WTC11 (cell line): ENCODE measurements at regions not wholly inside any gene's neighbourhood (a gene's known extent, or its start where the extent isn't known, plus 50 kb on each side); places are given as distances from the start of the nearest gene placed in this dataset.
A peak's percentile ranks its signal among the peaks of the same experiment; 100 is the strongest.

Experiments
- ATAC-seq: fragments of 200-7000 bp; cut with Tn5 transposase; 2 replicates; pipeline ENCODE4 v1.10.0; 2021; ENCODE audit warnings: mild to moderate bottlenecking, moderate library complexity
- CTCF ChIA-PET: fragments of 300-600 bp; sonication (Branson Sonifier 250); formaldehyde crosslinking; loops from one replicate; lab custom pipeline; 2021; ENCODE audit warnings: antibody characterized with exemption; lab: Charles Lee
- POLR2A ChIA-PET: fragments of 350-600 bp; sonication (Branson Sonifier 250); formaldehyde crosslinking; loops from one replicate; lab custom pipeline; 2021; ENCODE audit warnings: antibody characterized with exemption; lab: Charles Lee
- DNase-seq: peaks from one replicate; pipeline ENCODE4 v3.0.0; 2021; ENCODE audit warnings: low spot score
- H3K27ac Mint-ChIP-seq: 2 replicates; pipeline ENCODE4 v1.8.0; 2021; ENCODE audit warnings: mixed read lengths
- H3K27me3 Mint-ChIP-seq: 2 replicates; pipeline ENCODE4 v1.8.0; 2021; ENCODE audit warnings: low read depth, mild to moderate bottlenecking, moderate library complexity, mixed read lengths
- H3K36me3 Mint-ChIP-seq: 2 replicates; pipeline ENCODE4 v1.8.0; 2021; ENCODE audit warnings: mixed read lengths
- H3K4me1 Mint-ChIP-seq: 2 replicates; pipeline ENCODE4 v1.8.0; 2022; ENCODE audit warnings: mixed read lengths
- H3K4me3 Mint-ChIP-seq: 2 replicates; pipeline ENCODE4 v1.8.0; 2021; ENCODE audit warnings: mild to moderate bottlenecking, moderate library complexity, mixed read lengths
- H3K9me3 Mint-ChIP-seq: 2 replicates; pipeline ENCODE4 v1.8.0; 2021; ENCODE audit warnings: mixed read lengths
- ATF1 ChIP-seq: sonication (generic); formaldehyde crosslinking; IDR thresholded peaks from 2 replicates; pipeline ENCODE4 v1.8.1; 2023; ENCODE audit warnings: mild to moderate bottlenecking, moderate library complexity, missing genetic modification reagents
- CTCF ChIP-seq: fragments of 200-600 bp; IDR thresholded peaks from 2 replicates; pipeline ENCODE4 v1.8.0; 2022; ENCODE audit warnings: antibody characterized with exemption
- ESRRA ChIP-seq: sonication (generic); formaldehyde crosslinking; IDR thresholded peaks from 2 replicates; pipeline ENCODE4 v1.8.1; 2022; ENCODE audit warnings: mild to moderate bottlenecking, missing genetic modification reagents, borderline replicate concordance
- HMGA2 ChIP-seq: fragments of 250-450 bp; sonication (Bioruptor Pico); IDR thresholded peaks from 2 replicates; pipeline ENCODE4 v1.4.0; 2021; ENCODE audit warnings: mild to moderate bottlenecking, moderate library complexity
- HMGXB4 ChIP-seq: sonication (generic); formaldehyde crosslinking; IDR thresholded peaks from 2 replicates; pipeline ENCODE4 v1.8.1; 2023; ENCODE audit warnings: mild to moderate bottlenecking, moderate library complexity, missing genetic modification reagents
- NR2C2 ChIP-seq: sonication (generic); formaldehyde crosslinking; IDR thresholded peaks from 2 replicates; pipeline ENCODE4 v1.8.0; 2022; ENCODE audit warnings: mild to moderate bottlenecking, missing genetic modification reagents
- NR3C1 ChIP-seq: sonication (generic); formaldehyde crosslinking; conservative IDR thresholded peaks from 2 replicates; pipeline ENCODE4 v1.8.1; 2023; ENCODE audit warnings: low read depth, mild to moderate bottlenecking, missing genetic modification reagents
- ZBTB21 ChIP-seq: sonication (generic); formaldehyde crosslinking; IDR thresholded peaks from 2 replicates; pipeline ENCODE4 v1.8.1; 2023; ENCODE audit warnings: mild to moderate bottlenecking, missing genetic modification reagents, borderline replicate concordance
- ZBTB43 ChIP-seq: sonication (generic); formaldehyde crosslinking; IDR thresholded peaks from 2 replicates; pipeline ENCODE4 v1.8.1; 2023; ENCODE audit warnings: mild to moderate bottlenecking, missing genetic modification reagents
- ZNF219 ChIP-seq: sonication (generic); formaldehyde crosslinking; IDR thresholded peaks from 2 replicates; pipeline ENCODE4 v1.8.0; 2023; ENCODE audit warnings: missing genetic modification reagents, mild to moderate bottlenecking, borderline replicate concordance
- ZNF281 ChIP-seq: sonication (generic); formaldehyde crosslinking; IDR thresholded peaks from 2 replicates; pipeline ENCODE4 v1.8.0; 2023; ENCODE audit warnings: mild to moderate bottlenecking, missing genetic modification reagents
- ZNF416 ChIP-seq: fragments of 250-450 bp; sonication (Bioruptor Pico); IDR thresholded peaks from 2 replicates; pipeline ENCODE4 v1.9.0; 2021; ENCODE audit warnings: mild to moderate bottlenecking, inconsistent platforms
- TF ChIP-seq, protein P1 (sequence below): fragments of 250-450 bp; sonication (Bioruptor Pico); IDR thresholded peaks from 2 replicates; pipeline ENCODE4 v1.9.0; 2021; ENCODE audit warnings: mild to moderate bottlenecking
- TF ChIP-seq, protein P2 (sequence below): sonication (generic); formaldehyde crosslinking; conservative IDR thresholded peaks from 2 replicates; pipeline ENCODE4 v1.8.1; 2022; ENCODE audit warnings: mild to moderate bottlenecking, missing genetic modification reagents
- TF ChIP-seq, protein P3 (sequence below): fragments of 250-450 bp; sonication (Bioruptor Pico); IDR thresholded peaks from 2 replicates; pipeline ENCODE4 v2.1.2; 2022; ENCODE audit warnings: mild to moderate bottlenecking, moderate library complexity
- TF ChIP-seq, protein P4 (sequence below): fragments of 250-450 bp; sonication (Bioruptor Pico); IDR thresholded peaks from 2 replicates; pipeline ENCODE4 v1.9.0; 2021; ENCODE audit warnings: mild to moderate bottlenecking

DNA sequence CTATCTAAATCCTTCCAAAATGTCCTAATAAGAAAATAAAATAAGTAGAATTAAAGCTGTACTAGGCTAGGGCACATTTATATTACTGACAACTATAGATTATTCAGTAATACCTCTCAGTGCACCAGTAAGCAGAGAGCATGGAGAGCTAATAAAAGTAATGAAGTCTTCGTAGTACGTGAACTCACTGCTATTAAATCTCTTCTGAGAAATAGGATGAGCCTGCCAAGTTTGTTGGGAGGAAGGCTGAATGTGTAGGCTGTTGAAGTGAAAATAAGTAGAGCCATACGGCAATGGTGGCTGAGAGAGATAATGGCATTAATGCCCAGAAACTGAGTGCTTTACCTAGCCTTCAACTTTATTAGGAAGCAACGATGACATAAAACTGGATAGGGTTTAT, 73.9 kb upstream of the NR5A2 start (continued):
- TF ChIP-seq ZBTB43 (CRISPR knock-in tag) (no peak), NR2C2 (CRISPR knock-in tag) (no peak), ZNF416 (CRISPR knock-in tag) (no peak)
- TF ChIP-seq, protein P1, sequence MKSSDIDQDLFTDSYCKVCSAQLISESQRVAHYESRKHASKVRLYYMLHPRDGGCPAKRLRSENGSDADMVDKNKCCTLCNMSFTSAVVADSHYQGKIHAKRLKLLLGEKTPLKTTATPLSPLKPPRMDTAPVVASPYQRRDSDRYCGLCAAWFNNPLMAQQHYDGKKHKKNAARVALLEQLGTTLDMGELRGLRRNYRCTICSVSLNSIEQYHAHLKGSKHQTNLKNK (CRISPR knock-in tag), result no peak
- TF ChIP-seq, all 79 proteins: peak for 0

DNA sequence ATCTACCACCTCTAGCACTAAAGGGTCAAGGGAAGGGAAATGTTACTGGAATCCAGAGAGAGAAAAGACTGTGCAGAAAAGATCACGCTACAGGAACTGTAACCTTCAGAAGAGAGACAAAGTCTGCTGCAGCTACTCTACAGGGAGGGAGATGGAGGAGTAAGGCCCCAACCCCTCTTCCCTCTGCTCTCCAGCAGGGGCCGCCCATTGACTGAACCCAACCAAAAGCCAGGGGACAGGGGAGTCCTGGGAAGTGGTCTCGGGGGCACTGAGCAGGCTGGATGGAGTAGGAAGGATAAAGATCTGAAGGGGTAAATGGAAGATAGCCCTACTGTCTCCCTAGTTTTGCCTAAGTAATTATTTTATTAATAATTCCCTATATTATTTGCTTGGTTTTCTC, 72.8 kb upstream of the NR5A2 start:
- ChIA-PET CTCF (interaction anchor here (0.5 to 2.1 kb wide), 19 partner anchors 9 to 561 kb away, joined by 3 to 8 read pairs (median 4); no protein-coding TSS in a partner anchor), POLR2A (no interaction called here)
- no peaks in the 10 kb centered on the region for H3K27me3 Mint-ChIP-seq

DNA sequence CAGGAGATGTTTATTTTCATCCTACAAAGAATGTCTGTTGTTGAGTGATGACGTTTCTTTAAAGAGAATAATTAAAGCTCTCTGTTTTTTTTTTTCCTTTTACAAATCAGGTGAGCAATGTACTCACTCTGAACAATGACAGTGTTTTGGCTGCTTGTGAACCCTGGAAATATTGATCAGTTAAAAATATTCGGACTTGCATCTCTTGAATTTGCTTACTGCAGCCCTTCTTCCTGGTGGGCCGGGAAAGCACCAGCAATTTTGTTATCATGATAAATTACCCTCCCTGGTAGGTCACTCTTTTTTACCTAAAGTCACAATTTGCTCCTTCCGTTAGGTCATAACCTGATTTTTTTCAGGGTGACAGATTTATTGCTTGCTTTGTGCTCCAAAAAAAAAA, 72.3 kb upstream of the NR5A2 start:
- no peak for TF ChIP-seq ESRRA (CRISPR knock-in tag)
- Mint-ChIP-seq H3K27me3 (no peaks in the 10 kb centered on the region), H3K9me3 (no peaks in the 10 kb centered on the region), H3K4me3 (no peak overlapping the region), H3K36me3 (no peaks in the 10 kb centered on the region), H3K27ac (0 out of 2 replicates have a peak overlapping the region, but pooled peaks have one; percentile 43), H3K4me1 (peaks cover 21% of the 10 kb centered on the region)
- DNase-seq, result no peak
- POLR2A ChIA-PET, result no interaction called here
- CTCF ChIA-PET, result interaction anchor here (0.5 to 2.1 kb wide), 5 partner anchors 23 to 1276 kb away, joined by 3 to 8 read pairs (median 3); no protein-coding TSS in a partner anchor
- ATAC-seq, result no peak

More for the DNA sequence above, 72.8 kb upstream of the NR5A2 start:
- H3K4me3 Mint-ChIP-seq, result no peak overlapping the region
- DNase-seq (peak; percentile 83), ATAC-seq (peak; percentile 100)
- no peaks in the 10 kb centered on the region for H3K9me3 Mint-ChIP-seq
- no peaks in the 10 kb centered on the region for H3K36me3 Mint-ChIP-seq
- H3K27ac Mint-ChIP-seq, result no peak overlapping the region
- TF ChIP-seq CTCF (peak; percentile 51), ATF1 (CRISPR knock-in tag) (no peak), ZNF281 (CRISPR knock-in tag) (no peak)
- TF ChIP-seq, protein P2, sequence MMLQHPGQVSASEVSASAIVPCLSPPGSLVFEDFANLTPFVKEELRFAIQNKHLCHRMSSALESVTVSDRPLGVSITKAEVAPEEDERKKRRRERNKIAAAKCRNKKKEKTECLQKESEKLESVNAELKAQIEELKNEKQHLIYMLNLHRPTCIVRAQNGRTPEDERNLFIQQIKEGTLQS (CRISPR knock-in tag), result no peak
- peaks cover 21% of the 10 kb centered on the region for H3K4me1 Mint-ChIP-seq

DNA sequence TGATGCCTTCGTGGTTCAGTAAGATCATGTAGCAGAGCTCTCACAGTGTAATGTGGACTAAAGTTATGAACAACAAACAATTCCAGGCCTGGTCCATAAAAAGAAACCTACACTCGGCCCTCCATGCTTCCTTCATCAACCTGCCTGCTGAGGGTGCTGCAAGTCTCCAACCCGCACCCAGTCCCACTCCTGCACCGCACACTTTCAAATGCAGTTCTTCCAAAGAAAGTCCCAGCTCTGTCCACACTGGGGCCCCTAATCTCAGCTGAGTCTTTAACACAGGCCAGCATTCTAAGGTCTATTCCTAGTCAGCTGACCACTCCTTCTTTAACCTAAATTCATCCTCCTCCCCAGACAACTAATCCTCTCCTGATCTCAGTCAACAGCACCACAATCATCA, 71.5 kb upstream of the NR5A2 start:
- ChIA-PET CTCF (interaction anchor here (0.7 to 2.1 kb wide), 2 partner anchors 77 to 81 kb away, joined by 3 to 8 read pairs; no protein-coding TSS in a partner anchor), POLR2A (no interaction called here)
- no peak for DNase-seq
- Mint-ChIP-seq H3K36me3 (no peaks in the 10 kb centered on the region), H3K4me3 (no peak overlapping the region), H3K27ac (no peak overlapping the region), H3K4me1 (peaks cover 21% of the 10 kb centered on the region), H3K27me3 (no peaks in the 10 kb centered on the region), H3K9me3 (no peaks in the 10 kb centered on the region)
- ATAC-seq, result peak; percentile 34
- TF ChIP-seq, protein P3, sequence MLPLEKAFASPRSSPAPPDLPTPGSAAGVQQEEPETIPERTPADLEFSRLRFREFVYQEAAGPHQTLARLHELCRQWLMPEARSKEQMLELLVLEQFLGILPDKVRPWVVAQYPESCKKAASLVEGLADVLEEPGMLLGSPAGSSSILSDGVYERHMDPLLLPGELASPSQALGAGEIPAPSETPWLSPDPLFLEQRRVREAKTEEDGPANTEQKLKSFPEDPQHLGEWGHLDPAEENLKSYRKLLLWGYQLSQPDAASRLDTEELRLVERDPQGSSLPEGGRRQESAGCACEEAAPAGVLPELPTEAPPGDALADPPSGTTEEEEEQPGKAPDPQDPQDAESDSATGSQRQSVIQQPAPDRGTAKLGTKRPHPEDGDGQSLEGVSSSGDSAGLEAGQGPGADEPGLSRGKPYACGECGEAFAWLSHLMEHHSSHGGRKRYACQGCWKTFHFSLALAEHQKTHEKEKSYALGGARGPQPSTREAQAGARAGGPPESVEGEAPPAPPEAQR, result no peak
- TF ChIP-seq, protein P4, sequence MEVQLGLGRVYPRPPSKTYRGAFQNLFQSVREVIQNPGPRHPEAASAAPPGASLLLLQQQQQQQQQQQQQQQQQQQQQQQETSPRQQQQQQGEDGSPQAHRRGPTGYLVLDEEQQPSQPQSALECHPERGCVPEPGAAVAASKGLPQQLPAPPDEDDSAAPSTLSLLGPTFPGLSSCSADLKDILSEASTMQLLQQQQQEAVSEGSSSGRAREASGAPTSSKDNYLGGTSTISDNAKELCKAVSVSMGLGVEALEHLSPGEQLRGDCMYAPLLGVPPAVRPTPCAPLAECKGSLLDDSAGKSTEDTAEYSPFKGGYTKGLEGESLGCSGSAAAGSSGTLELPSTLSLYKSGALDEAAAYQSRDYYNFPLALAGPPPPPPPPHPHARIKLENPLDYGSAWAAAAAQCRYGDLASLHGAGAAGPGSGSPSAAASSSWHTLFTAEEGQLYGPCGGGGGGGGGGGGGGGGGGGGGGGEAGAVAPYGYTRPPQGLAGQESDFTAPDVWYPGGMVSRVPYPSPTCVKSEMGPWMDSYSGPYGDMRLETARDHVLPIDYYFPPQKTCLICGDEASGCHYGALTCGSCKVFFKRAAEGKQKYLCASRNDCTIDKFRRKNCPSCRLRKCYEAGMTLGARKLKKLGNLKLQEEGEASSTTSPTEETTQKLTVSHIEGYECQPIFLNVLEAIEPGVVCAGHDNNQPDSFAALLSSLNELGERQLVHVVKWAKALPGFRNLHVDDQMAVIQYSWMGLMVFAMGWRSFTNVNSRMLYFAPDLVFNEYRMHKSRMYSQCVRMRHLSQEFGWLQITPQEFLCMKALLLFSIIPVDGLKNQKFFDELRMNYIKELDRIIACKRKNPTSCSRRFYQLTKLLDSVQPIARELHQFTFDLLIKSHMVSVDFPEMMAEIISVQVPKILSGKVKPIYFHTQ, result no peak
- TF ChIP-seq HMGXB4, result no peak
- no peak for TF ChIP-seq NR3C1 (CRISPR knock-in tag)
- TF ChIP-seq ZNF219 (CRISPR knock-in tag), result no peak
- no peak for TF ChIP-seq HMGA2 (CRISPR knock-in tag)
- TF ChIP-seq ZBTB21, result no peak
